PC-9 (cell line): ENCODE measurements at regions not wholly inside any gene's neighbourhood (a gene's known extent, or its start where the extent isn't known, plus 50 kb on each side); places are given as distances from the start of the nearest gene placed in this dataset.

ENCODE experiments used
- BruUV-seq: library from RNA; stranded (reverse); fragments of 400-500 nt; replicated peaks from 2 replicates; lab custom pipeline; 2021; lab: Mats Ljungman, UMichigan
- CTCF ChIA-PET: fragments of 300-600 bp; sonication (Branson Sonifier 250); formaldehyde crosslinking; loops from one replicate; lab custom pipeline; 2022; ENCODE audit warnings: antibody characterized with exemption; lab: Charles Lee
- POLR2A ChIA-PET: fragments of 300-600 bp; sonication (Branson Sonifier 250); formaldehyde crosslinking; loops from one replicate; lab custom pipeline; 2022; ENCODE audit warnings: antibody characterized with exemption; ENCODE audit not compliant: unreplicated experiment; lab: Charles Lee
- DNase-seq, 2 experiments: peaks; one replicate each; pipeline versions ENCODE4 v3.0.0 to v3.0.0-alpha.2; 2015 to 2022; ENCODE audit warnings: mixed read lengths in 1 of 2
- H2AFZ ChIP-seq: fragments of 200-600 bp; sonication (generic); 2 replicates; pipeline ENCODE4 v1.8.1; 2017; ENCODE audit warnings: antibody characterized with exemption
- H3F3A ChIP-seq: fragments of 200-600 bp; sonication (generic); 2 replicates; pipeline ENCODE4 v1.8.1; 2017; ENCODE audit warnings: antibody characterized with exemption, mild to moderate bottlenecking, low read depth; ENCODE audit not compliant: insufficient read depth
- H3K27ac ChIP-seq: fragments of 200-600 bp; sonication (generic); 2 replicates; pipeline ENCODE4 v1.6.1; 2016; ENCODE audit warnings: mixed run types
- H3K27me3 ChIP-seq: fragments of 200-600 bp; sonication (generic); 2 replicates; pipeline ENCODE4 v1.6.1; 2016; ENCODE audit warnings: low read depth, mixed run types; ENCODE audit not compliant: insufficient read depth
- H3K36me3 ChIP-seq: fragments of 200-600 bp; sonication (generic); 2 replicates; pipeline ENCODE4 v1.6.1; 2016; ENCODE audit warnings: low read depth, mixed run types
- H3K4me1 ChIP-seq: fragments of 200-600 bp; sonication (generic); replicated peaks from 2 replicates; pipeline ENCODE4 v1.6.1; 2016; ENCODE audit warnings: mixed run types; ENCODE audit not compliant: insufficient read depth
- H3K4me2 ChIP-seq: fragments of 200-600 bp; sonication (generic); 2 replicates; pipeline ENCODE4 v1.6.1; 2017; ENCODE audit warnings: mixed run types
- H3K4me3 ChIP-seq: fragments of 200-600 bp; sonication (generic); 2 replicates; pipeline ENCODE4 v1.6.1; 2016; ENCODE audit warnings: mixed run types
- H3K79me2 ChIP-seq: fragments of 200-600 bp; sonication (generic); 2 replicates; pipeline ENCODE4 v1.6.1; 2017; ENCODE audit warnings: low read depth, mixed run types
- H3K9me2 ChIP-seq: fragments of 200-600 bp; sonication (generic); 2 replicates; pipeline ENCODE4 v1.8.1; 2017; ENCODE audit warnings: mild to moderate bottlenecking; ENCODE audit not compliant: insufficient read depth
- H3K9me3 ChIP-seq: fragments of 200-600 bp; sonication (generic); 2 replicates; pipeline ENCODE4 v1.8.1; 2016; ENCODE audit warnings: low read depth; ENCODE audit not compliant: insufficient read depth
- H4K20me1 ChIP-seq: fragments of 200-600 bp; sonication (generic); 2 replicates; pipeline ENCODE4 v1.8.1; 2017; ENCODE audit not compliant: insufficient read depth
- EZH2 ChIP-seq: fragments of 200-600 bp; sonication (generic); IDR thresholded peaks from 2 replicates; pipeline ENCODE4 v1.8.0; 2017; ENCODE audit warnings: antibody characterized with exemption, low read depth
- intact Hi-C: fragments of 100-400 bp; cut with micrococcal nuclease; formaldehyde crosslinking; loops from one replicate; pipeline ENCODE4 v1.10.0; 2022; ENCODE audit not compliant: unreplicated experiment
- TF ChIP-seq, protein P1 (sequence below): fragments of 200-600 bp; sonication (generic); conservative IDR thresholded peaks from 2 replicates; pipeline ENCODE4 v1.6.1; 2017; ENCODE audit warnings: mixed run types, antibody characterized with exemption, mild to moderate bottlenecking, moderate library complexity

DNA sequence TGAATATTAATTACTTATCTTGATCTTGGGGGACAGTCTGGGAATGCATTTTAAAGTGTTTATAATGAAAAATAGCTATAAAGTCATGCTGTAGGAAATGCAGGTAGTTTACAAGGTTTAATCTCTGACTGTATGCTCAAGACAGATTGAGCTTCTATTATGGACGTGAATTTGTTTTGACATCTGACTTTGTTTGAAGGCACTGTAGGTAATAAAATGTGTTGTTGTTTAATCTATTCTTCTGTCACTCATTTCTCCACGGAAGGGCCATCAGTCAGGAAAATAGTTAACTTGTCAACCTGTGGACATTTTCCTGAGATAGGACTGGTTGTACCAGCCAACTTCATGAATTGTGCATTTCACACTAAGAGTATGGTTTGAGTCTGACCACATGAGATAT is 893.1 kb upstream of the SLITRK6 start:
- Histone ChIP-seq H3K79me2 (no peaks in the 10 kb centered on the region), H3K27ac (no peak overlapping the region), H3K9me2 (no peaks in the 10 kb centered on the region), H3K4me1 (no peaks in the 10 kb centered on the region), H3K27me3 (no peaks in the 10 kb centered on the region), H3K4me2 (no peak overlapping the region), H4K20me1 (no peaks in the 10 kb centered on the region), H3F3A (no peaks in the 10 kb centered on the region), H3K4me3 (no peak overlapping the region), H3K9me3 (0 out of 2 replicates have a peak, but pooled peaks cover 3% of the 10 kb centered on the region), H2AFZ (no peak overlapping the region), H3K36me3 (no peaks in the 10 kb centered on the region)
- CTCF ChIA-PET = no interaction called here
- BruUV-seq = no TSS peak
- DNase-seq = no peak
- POLR2A ChIA-PET = no interaction called here
- intact Hi-C loops = no loop called here
- TF ChIP-seq EZH2 = no peak
- TF ChIP-seq, protein P1, sequence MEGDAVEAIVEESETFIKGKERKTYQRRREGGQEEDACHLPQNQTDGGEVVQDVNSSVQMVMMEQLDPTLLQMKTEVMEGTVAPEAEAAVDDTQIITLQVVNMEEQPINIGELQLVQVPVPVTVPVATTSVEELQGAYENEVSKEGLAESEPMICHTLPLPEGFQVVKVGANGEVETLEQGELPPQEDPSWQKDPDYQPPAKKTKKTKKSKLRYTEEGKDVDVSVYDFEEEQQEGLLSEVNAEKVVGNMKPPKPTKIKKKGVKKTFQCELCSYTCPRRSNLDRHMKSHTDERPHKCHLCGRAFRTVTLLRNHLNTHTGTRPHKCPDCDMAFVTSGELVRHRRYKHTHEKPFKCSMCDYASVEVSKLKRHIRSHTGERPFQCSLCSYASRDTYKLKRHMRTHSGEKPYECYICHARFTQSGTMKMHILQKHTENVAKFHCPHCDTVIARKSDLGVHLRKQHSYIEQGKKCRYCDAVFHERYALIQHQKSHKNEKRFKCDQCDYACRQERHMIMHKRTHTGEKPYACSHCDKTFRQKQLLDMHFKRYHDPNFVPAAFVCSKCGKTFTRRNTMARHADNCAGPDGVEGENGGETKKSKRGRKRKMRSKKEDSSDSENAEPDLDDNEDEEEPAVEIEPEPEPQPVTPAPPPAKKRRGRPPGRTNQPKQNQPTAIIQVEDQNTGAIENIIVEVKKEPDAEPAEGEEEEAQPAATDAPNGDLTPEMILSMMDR = no peak

DNA sequence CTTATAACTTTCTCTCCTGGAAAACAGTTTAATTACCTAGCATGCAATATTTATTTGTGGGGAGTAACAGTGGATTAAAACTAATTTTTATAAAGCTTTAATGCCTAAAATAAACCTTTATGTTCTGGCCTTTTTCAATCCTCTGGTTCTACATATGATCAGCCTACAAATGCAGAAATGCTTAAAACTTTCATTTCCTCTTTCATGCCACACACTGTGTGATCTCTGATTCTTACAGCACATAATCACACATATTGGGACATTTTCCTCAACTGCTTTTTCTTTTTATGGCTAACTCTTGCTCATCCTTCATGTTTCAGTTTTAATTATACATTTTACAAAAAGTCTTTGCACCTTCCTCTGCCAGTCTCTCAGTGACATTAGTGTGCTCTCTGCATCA is 910.8 kb upstream of the SLITRK6 start:
- CTCF ChIA-PET = no interaction called here
- no peak overlapping the region for H3K4me3 ChIP-seq
- no peak overlapping the region for H2AFZ ChIP-seq
- no peaks in the 10 kb centered on the region for H3K27me3 ChIP-seq
- no peak overlapping the region for H3K27ac ChIP-seq
- H3K4me2 ChIP-seq = no peak overlapping the region
- no peaks in the 10 kb centered on the region for H3K4me1 ChIP-seq
- H3K9me2 ChIP-seq = no peaks in the 10 kb centered on the region
- intact Hi-C loops = no loop called here
- no peak for DNase-seq
- H3K9me3 ChIP-seq = no peaks in the 10 kb centered on the region
- H4K20me1 ChIP-seq = no peaks in the 10 kb centered on the region
- no peaks in the 10 kb centered on the region for H3F3A ChIP-seq
- no peaks in the 10 kb centered on the region for H3K36me3 ChIP-seq
- POLR2A ChIA-PET = no interaction called here
- no peaks in the 10 kb centered on the region for H3K79me2 ChIP-seq
- TF ChIP-seq, protein P1 = no peak
- TF ChIP-seq EZH2 = no peak
- no TSS peak for BruUV-seq

DNA sequence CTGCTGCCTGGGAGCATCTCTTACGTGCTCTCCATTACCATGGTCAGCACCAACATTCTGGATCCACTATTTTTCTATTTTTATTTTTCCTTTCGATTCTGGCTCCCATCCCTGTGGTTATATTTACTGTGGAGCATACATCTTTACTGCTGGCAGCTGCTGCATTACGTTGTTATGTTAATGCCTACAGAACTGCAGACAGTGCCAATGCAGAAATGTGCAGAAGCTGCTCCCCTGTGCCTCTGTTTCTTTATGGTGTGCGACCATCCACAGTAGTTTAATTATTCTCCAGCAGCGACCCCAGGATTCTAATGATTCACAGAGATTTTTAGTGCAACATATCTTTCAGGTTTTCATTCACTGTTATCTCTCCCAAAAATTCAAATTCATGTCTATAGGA is 911.7 kb upstream of the SLITRK6 start:
- Histone ChIP-seq H3F3A (no peaks in the 10 kb centered on the region), H3K4me1 (no peaks in the 10 kb centered on the region), H3K27ac (no peak overlapping the region), H3K79me2 (no peaks in the 10 kb centered on the region), H3K9me2 (no peaks in the 10 kb centered on the region), H3K36me3 (no peaks in the 10 kb centered on the region), H4K20me1 (no peaks in the 10 kb centered on the region), H3K27me3 (no peaks in the 10 kb centered on the region), H2AFZ (no peak overlapping the region), H3K4me2 (no peak overlapping the region), H3K9me3 (no peaks in the 10 kb centered on the region), H3K4me3 (no peak overlapping the region)
- intact Hi-C loops = no loop called here
- ChIA-PET CTCF (no interaction called here), POLR2A (no interaction called here)
- no TSS peak for BruUV-seq
- TF ChIP-seq EZH2 = no peak
- TF ChIP-seq, protein P1 = no peak
- no peak for DNase-seq
